HL-60/S4 treated with phorbol 12-myristate 13-acetate at 8.2 ng/mL for 4 days and 3 days (cell line): ENCODE measurements at regions not wholly inside any gene's neighbourhood (a gene's known extent, or its start where the extent isn't known, plus 50 kb on each side); places are given as distances from the start of the nearest gene placed in this dataset.
"Not testable (repeated sequence)": the region's sequence is repeated elsewhere in the genome, so short reads cannot be mapped to it uniquely, and the experiment has no call there.

Source experiments
- in situ Hi-C: fragments of 300-500 bp; cut with MboI; formaldehyde crosslinking; loops from 2 replicates; pipeline ENCODE4 v1.15.0; 2022; ENCODE audit warnings: low sequenced_read_pairs

- in situ Hi-C loops: no loop called here
These were observed 88.2 kb upstream of the HAND1 start for GRCh38 chr5:154566146-154566680.

GRCh38 chr5:154565123-154565522 is 87.1 kb upstream of the HAND1 start:
- in situ Hi-C loops: no loop called here

- in situ Hi-C loops: no loop called here
These were observed 84.3 kb upstream of the HAND1 start for GRCh38 chr5:154562244-154562880.

GRCh38 chr5:154559398-154560276 is 81.6 kb upstream of the HAND1 start:
- in situ Hi-C loops: no loop called here

- in situ Hi-C loops: no loop called here
These were observed 79.5 kb upstream of the HAND1 start for GRCh38 chr5:154557548-154557947.

- in situ Hi-C loops: no loop called here
These were observed 69.5 kb upstream of the HAND1 start for GRCh38 chr5:154547551-154547950.

- in situ Hi-C loops: no loop called here
These were observed 68.7 kb upstream of the HAND1 start for GRCh38 chr5:154546719-154547118.

GRCh38 chr5:154544646-154545045 is 66.6 kb upstream of the HAND1 start:
- in situ Hi-C loops: no loop called here

GRCh38 chr5:154543380-154543779 is 65.4 kb upstream of the HAND1 start:
- in situ Hi-C loops: no loop called here

- in situ Hi-C loops: no loop called here
These were observed 64.6 kb upstream of the HAND1 start for GRCh38 chr5:154542581-154542980.

GRCh38 chr5:154542000-154542399 is 64.0 kb upstream of the HAND1 start:
- in situ Hi-C loops: no loop called here

- in situ Hi-C loops: no loop called here
These were observed 63.5 kb upstream of the HAND1 start for GRCh38 chr5:154541553-154541952.

GRCh38 chr5:154540600-154540999 is 62.6 kb upstream of the HAND1 start:
- in situ Hi-C loops: no loop called here

GRCh38 chr5:154538492-154538891 is 60.5 kb upstream of the HAND1 start:
- in situ Hi-C loops: no loop called here

GRCh38 chr5:154536439-154536838 is 58.4 kb upstream of the HAND1 start:
- in situ Hi-C loops: not testable (repeated sequence)

GRCh38 chr5:154535535-154535934 is 57.5 kb upstream of the HAND1 start:
- in situ Hi-C loops: no loop called here

- in situ Hi-C loops: no loop called here
These were observed 56.5 kb upstream of the HAND1 start for GRCh38 chr5:154534457-154535050.

GRCh38 chr5:154529282-154529681 is 51.3 kb upstream of the HAND1 start:
- in situ Hi-C loops: no loop called here

GRCh38 chr5:154528005-154528594 is 50.1 kb upstream of the HAND1 start:
- in situ Hi-C loops: no loop called here
